ENCODE measurements at regions not wholly inside any gene's neighbourhood (a gene's known extent, or its start where the extent isn't known, plus 50 kb on each side); places are given as distances from the start of the nearest gene placed in this dataset.

GRCh38 chr9:85158512-85158911 is 489.0 kb downstream of the NTRK2 start:
- H3K4me3 ChIP-seq (ENCODE audit: low read depth, low read length), result no peak overlapping the region
- no peak for TF ChIP-seq CTCF (IDR thresholded peaks at IDR 0.05; ENCODE audit: insufficient read depth, low read length)
- DNase-seq (ENCODE audit: low read depth), result no peak

- DNase-seq (ENCODE audit: low read depth), result no peak
- H3K4me3 ChIP-seq (ENCODE audit: low read depth, low read length), result no peak overlapping the region
- TF ChIP-seq CTCF (IDR thresholded peaks at IDR 0.05; ENCODE audit: insufficient read depth, low read length), result no peak
Measured at GRCh38 chr9:85157772-85158171, 488.2 kb downstream of the NTRK2 start.

- TF ChIP-seq CTCF (IDR thresholded peaks at IDR 0.05; ENCODE audit: insufficient read depth, low read length), result no peak
- DNase-seq (ENCODE audit: low read depth), result no peak
- no peak overlapping the region for H3K4me3 ChIP-seq (ENCODE audit: low read depth, low read length)
Measured at GRCh38 chr9:85156652-85157051, 487.1 kb downstream of the NTRK2 start.

- no peak overlapping the region for H3K4me3 ChIP-seq (ENCODE audit: low read depth, low read length)
- TF ChIP-seq CTCF (IDR thresholded peaks at IDR 0.05; ENCODE audit: insufficient read depth, low read length), result no peak
- DNase-seq (ENCODE audit: low read depth), result no peak
Measured at GRCh38 chr9:85155352-85155751, 485.8 kb downstream of the NTRK2 start.

- no peak for TF ChIP-seq CTCF (IDR thresholded peaks at IDR 0.05; ENCODE audit: insufficient read depth, low read length)
- DNase-seq (ENCODE audit: low read depth), result no peak
- H3K4me3 ChIP-seq (ENCODE audit: low read depth, low read length), result no peak overlapping the region
Measured at GRCh38 chr9:85151741-85152140, 482.2 kb downstream of the NTRK2 start.

- no peak for TF ChIP-seq CTCF (IDR thresholded peaks at IDR 0.05; ENCODE audit: insufficient read depth, low read length)
- no peak for DNase-seq (ENCODE audit: low read depth)
- H3K4me3 ChIP-seq (ENCODE audit: low read depth, low read length), result no peak overlapping the region
Measured at GRCh38 chr9:85151162-85151561, 481.6 kb downstream of the NTRK2 start.

- no peak overlapping the region for H3K4me3 ChIP-seq (ENCODE audit: low read depth, low read length)
- TF ChIP-seq CTCF (IDR thresholded peaks at IDR 0.05; ENCODE audit: insufficient read depth, low read length), result no peak
- no peak for DNase-seq (ENCODE audit: low read depth)
Measured at GRCh38 chr9:85147046-85147640, 477.6 kb downstream of the NTRK2 start.

Data from fibroblast of the aortic adventitia (primary cell).